ACHN (cell line): ENCODE measurements at regions not wholly inside any gene's neighbourhood (a gene's known extent, or its start where the extent isn't known, plus 50 kb on each side); places are given as distances from the start of the nearest gene placed in this dataset.

ENCODE experiments used
- DNase-seq: peaks from one replicate; pipeline ENCODE4 v3.0.0-alpha.2; 2015
- in situ Hi-C: cut with HindIII; loops from 2 replicates; pipeline ENCODE4 v1.10.0; 2017; ENCODE audit warnings: low sequenced_read_pairs, low pct_ligation_motif_present, low pct_unique_long_range_greater_than_20kb

- DNase-seq, result no peak
- in situ Hi-C loops, result no loop called here
These were observed 91.4 kb downstream of the CEBPB start for GRCh38 chr20:50281831-50282591.

- no peak for DNase-seq
- in situ Hi-C loops, result no loop called here
These were observed 92.1 kb downstream of the CEBPB start for GRCh38 chr20:50282592-50283241.

- DNase-seq, result no peak
- in situ Hi-C loops, result no loop called here
These were observed 92.7 kb downstream of the CEBPB start for GRCh38 chr20:50283370-50283769.

- DNase-seq, result no peak
- in situ Hi-C loops, result no loop called here
These were observed 93.5 kb downstream of the CEBPB start for GRCh38 chr20:50283922-50284810.

GRCh38 chr20:50284811-50285375 is 94.3 kb downstream of the CEBPB start:
- no peak for DNase-seq
- in situ Hi-C loops, result no loop called here

GRCh38 chr20:50285376-50286173 is 94.9 kb downstream of the CEBPB start:
- in situ Hi-C loops, result no loop called here
- no peak for DNase-seq

GRCh38 chr20:50286174-50286511 is 95.5 kb downstream of the CEBPB start:
- DNase-seq, result no peak
- in situ Hi-C loops, result no loop called here

GRCh38 chr20:50286609-50287008 is 96.0 kb downstream of the CEBPB start:
- DNase-seq, result peak; percentile 40
- in situ Hi-C loops, result no loop called here

GRCh38 chr20:50287512-50287911 is 96.9 kb downstream of the CEBPB start:
- in situ Hi-C loops, result no loop called here
- no peak for DNase-seq

- DNase-seq, result no peak
- in situ Hi-C loops, result no loop called here
These were observed 97.5 kb downstream of the CEBPB start for GRCh38 chr20:50288128-50288623.

GRCh38 chr20:50289581-50289980 is 99.0 kb downstream of the CEBPB start:
- in situ Hi-C loops, result no loop called here
- DNase-seq, result no peak

- no peak for DNase-seq
- in situ Hi-C loops, result no loop called here
These were observed 99.5 kb downstream of the CEBPB start for GRCh38 chr20:50290112-50290511.

GRCh38 chr20:50290808-50291207 is 100.2 kb downstream of the CEBPB start:
- in situ Hi-C loops, result no loop called here
- DNase-seq, result no peak

GRCh38 chr20:50291254-50292078 is 100.8 kb downstream of the CEBPB start:
- DNase-seq, result no peak
- in situ Hi-C loops, result no loop called here

- DNase-seq, result no peak
- in situ Hi-C loops, result no loop called here
These were observed 101.5 kb downstream of the CEBPB start for GRCh38 chr20:50292079-50292590.

- in situ Hi-C loops, result no loop called here
- peak; percentile 44 for DNase-seq
These were observed 102.1 kb downstream of the CEBPB start for GRCh38 chr20:50292591-50293283.
